ENCODE measurements at regions not wholly inside any gene's neighbourhood (a gene's known extent, or its start where the extent isn't known, plus 50 kb on each side); places are given as distances from the start of the nearest gene placed in this dataset.

GRCh38 chr5:52598968-52599367 is 188.7 kb upstream of the ITGA1 start (continued):
- TF ChIP-seq TAF7 (optimal IDR thresholded peaks at IDR 0.05; ENCODE audit: borderline replicate concordance, low read depth, low read length) (no peak), EGR1 (IDR thresholded peaks at IDR 0.05; ENCODE audit: borderline replicate concordance, low read depth, low read length) (no peak), FOSL1 (IDR thresholded peaks at IDR 0.05; ENCODE audit: insufficient read depth, low read depth, low read length) (no peak), RFX5 (IDR thresholded peaks at IDR 0.05; ENCODE audit: borderline replicate concordance, low read depth, low read length) (no peak), KDM1A (IDR thresholded peaks at IDR 0.05; ENCODE audit: borderline replicate concordance, low read length) (no peak)

All from H1 (cell line).